PC-9 (cell line): ENCODE measurements at regions not wholly inside any gene's neighbourhood (a gene's known extent, or its start where the extent isn't known, plus 50 kb on each side); places are given as distances from the start of the nearest gene placed in this dataset.

Experiments used
- EZH2 ChIP-seq: fragments of 200-600 bp; sonication (generic); IDR thresholded peaks from 2 replicates; pipeline ENCODE4 v1.8.0; 2017; ENCODE audit warnings: antibody characterized with exemption, low read depth
- TF ChIP-seq, protein P1 (sequence below): fragments of 200-600 bp; sonication (generic); conservative IDR thresholded peaks from 2 replicates; pipeline ENCODE4 v1.6.1; 2017; ENCODE audit warnings: mixed run types, antibody characterized with exemption, mild to moderate bottlenecking, moderate library complexity

DNA sequence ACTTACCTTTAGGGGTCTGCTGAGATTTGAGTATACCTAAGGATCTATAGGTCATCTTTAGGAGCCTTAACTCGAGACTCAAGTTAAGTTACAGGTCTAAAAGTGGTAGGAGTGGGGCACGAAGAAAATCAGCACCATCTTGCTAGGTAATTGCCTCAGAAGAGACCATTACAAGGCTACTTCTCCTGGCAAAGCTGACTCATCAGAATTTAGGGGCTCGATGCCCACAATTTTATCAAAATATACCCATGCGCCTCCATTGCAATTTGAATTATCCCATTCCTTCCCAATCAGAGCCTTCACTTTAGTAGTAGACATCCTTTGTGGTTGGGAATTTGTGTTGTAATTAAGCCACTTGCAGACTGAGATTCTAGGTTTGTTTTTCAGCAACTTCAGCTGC, 1994.3 kb downstream of the MRPL39 start:
- TF ChIP-seq EZH2, result no peak
- TF ChIP-seq, protein P1, sequence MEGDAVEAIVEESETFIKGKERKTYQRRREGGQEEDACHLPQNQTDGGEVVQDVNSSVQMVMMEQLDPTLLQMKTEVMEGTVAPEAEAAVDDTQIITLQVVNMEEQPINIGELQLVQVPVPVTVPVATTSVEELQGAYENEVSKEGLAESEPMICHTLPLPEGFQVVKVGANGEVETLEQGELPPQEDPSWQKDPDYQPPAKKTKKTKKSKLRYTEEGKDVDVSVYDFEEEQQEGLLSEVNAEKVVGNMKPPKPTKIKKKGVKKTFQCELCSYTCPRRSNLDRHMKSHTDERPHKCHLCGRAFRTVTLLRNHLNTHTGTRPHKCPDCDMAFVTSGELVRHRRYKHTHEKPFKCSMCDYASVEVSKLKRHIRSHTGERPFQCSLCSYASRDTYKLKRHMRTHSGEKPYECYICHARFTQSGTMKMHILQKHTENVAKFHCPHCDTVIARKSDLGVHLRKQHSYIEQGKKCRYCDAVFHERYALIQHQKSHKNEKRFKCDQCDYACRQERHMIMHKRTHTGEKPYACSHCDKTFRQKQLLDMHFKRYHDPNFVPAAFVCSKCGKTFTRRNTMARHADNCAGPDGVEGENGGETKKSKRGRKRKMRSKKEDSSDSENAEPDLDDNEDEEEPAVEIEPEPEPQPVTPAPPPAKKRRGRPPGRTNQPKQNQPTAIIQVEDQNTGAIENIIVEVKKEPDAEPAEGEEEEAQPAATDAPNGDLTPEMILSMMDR, result no peak
